HepG2 (cell line): ENCODE measurements at regions not wholly inside any gene's neighbourhood (a gene's known extent, or its start where the extent isn't known, plus 50 kb on each side); places are given as distances from the start of the nearest gene placed in this dataset.

Source experiments
- EP300 ChIP-seq, 3 experiments: sonication (generic) in 1 of 3; formaldehyde crosslinking in 1 of 3; IDR thresholded peaks; 2 replicates each; pipeline versions ENCODE4 v1.5.1 to v1.6.1; 2011 to 2020; ENCODE audit warnings: low read depth in 2 of 3, low read length in 2 of 3, borderline replicate concordance in 1 of 3, improper control_type of control experiment in 1 of 3, mild to moderate bottlenecking in 1 of 3, missing genetic modification reagents in 1 of 3, moderate library complexity in 1 of 3
- JUN ChIP-seq: sonication (generic); formaldehyde crosslinking; IDR thresholded peaks from 2 replicates; pipeline ENCODE4 v1.4.0; 2020; ENCODE audit warnings: mild to moderate bottlenecking, missing genetic modification reagents
- KDM5A ChIP-seq: fragments of 200-600 bp; sonication (generic); IDR thresholded peaks from 2 replicates; pipeline ENCODE4 v1.7.0; 2018; ENCODE audit warnings: antibody characterized with exemption, mild to moderate bottlenecking, low read length, borderline replicate concordance
- NR2F2 ChIP-seq: IDR thresholded peaks from 2 replicates; pipeline ENCODE4 v1.6.1; 2012; ENCODE audit warnings: low read depth, inconsistent platforms, borderline replicate concordance
- POLR2A ChIP-seq, 2 experiments: IDR thresholded peaks; 2 replicates each; pipeline ENCODE4 v1.6.1; 2011; ENCODE audit warnings: low read depth in 2 of 2, low read length in 2 of 2, mild to moderate bottlenecking in 1 of 2, moderate library complexity in 1 of 2; ENCODE audit not compliant: insufficient read depth in 1 of 2
- POLR2AphosphoS5 ChIP-seq: IDR thresholded peaks from 2 replicates; pipeline ENCODE4 v1.6.1; 2012; ENCODE audit warnings: low read depth, low read length
- PRDM10 ChIP-seq: sonication (generic); formaldehyde crosslinking; IDR thresholded peaks from 2 replicates; pipeline ENCODE4 v1.4.0; 2020; ENCODE audit warnings: low read depth, missing genetic modification reagents
- SP2 ChIP-seq: sonication (generic); formaldehyde crosslinking; IDR thresholded peaks from 2 replicates; pipeline ENCODE4 v1.5.1; 2020; ENCODE audit warnings: mild to moderate bottlenecking, missing genetic modification reagents
- ZBTB43 ChIP-seq: sonication (generic); formaldehyde crosslinking; conservative IDR thresholded peaks from 2 replicates; pipeline ENCODE4 v1.4.0; 2020; ENCODE audit warnings: missing genetic modification reagents
- ZNF263 ChIP-seq: sonication (generic); formaldehyde crosslinking; IDR thresholded peaks from 2 replicates; pipeline ENCODE4 v1.4.0; 2020; ENCODE audit warnings: missing genetic modification reagents
- TF ChIP-seq, protein P1 (sequence below): sonication (generic); formaldehyde crosslinking; IDR thresholded peaks from 2 replicates; pipeline ENCODE4 v1.5.0; 2020; ENCODE audit warnings: mild to moderate bottlenecking, missing genetic modification reagents, moderate library complexity
- TF ChIP-seq, protein P2 (sequence below): sonication (generic); formaldehyde crosslinking; IDR thresholded peaks from 2 replicates; pipeline ENCODE4 v1.4.0; 2020; ENCODE audit warnings: missing genetic modification reagents
- TF ChIP-seq, protein P3 (sequence below): sonication (generic); formaldehyde crosslinking; IDR thresholded peaks from 2 replicates; pipeline ENCODE4 v1.4.0; 2020; ENCODE audit warnings: mild to moderate bottlenecking, missing genetic modification reagents

GRCh38 chr2:61597300-61598289 is 59.4 kb upstream of the XPO1 start:
- TF ChIP-seq, protein P1, sequence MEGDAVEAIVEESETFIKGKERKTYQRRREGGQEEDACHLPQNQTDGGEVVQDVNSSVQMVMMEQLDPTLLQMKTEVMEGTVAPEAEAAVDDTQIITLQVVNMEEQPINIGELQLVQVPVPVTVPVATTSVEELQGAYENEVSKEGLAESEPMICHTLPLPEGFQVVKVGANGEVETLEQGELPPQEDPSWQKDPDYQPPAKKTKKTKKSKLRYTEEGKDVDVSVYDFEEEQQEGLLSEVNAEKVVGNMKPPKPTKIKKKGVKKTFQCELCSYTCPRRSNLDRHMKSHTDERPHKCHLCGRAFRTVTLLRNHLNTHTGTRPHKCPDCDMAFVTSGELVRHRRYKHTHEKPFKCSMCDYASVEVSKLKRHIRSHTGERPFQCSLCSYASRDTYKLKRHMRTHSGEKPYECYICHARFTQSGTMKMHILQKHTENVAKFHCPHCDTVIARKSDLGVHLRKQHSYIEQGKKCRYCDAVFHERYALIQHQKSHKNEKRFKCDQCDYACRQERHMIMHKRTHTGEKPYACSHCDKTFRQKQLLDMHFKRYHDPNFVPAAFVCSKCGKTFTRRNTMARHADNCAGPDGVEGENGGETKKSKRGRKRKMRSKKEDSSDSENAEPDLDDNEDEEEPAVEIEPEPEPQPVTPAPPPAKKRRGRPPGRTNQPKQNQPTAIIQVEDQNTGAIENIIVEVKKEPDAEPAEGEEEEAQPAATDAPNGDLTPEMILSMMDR, result no peak
- TF ChIP-seq PRDM10 (CRISPR knock-in tag), result no peak
- no peak for TF ChIP-seq ZBTB43 (CRISPR knock-in tag)
- no peak for TF ChIP-seq JUN (CRISPR knock-in tag)
- TF ChIP-seq POLR2A (IDR thresholded peaks at IDR 0.05; ENCODE audit: insufficient read depth in 1 of 2, low read depth in 2 of 2, low read length in 2 of 2), result no peak
- TF ChIP-seq KDM5A, result no peak
- no peak for TF ChIP-seq SP2 (CRISPR knock-in tag)
- no peak for TF ChIP-seq ZNF263 (CRISPR knock-in tag)
- TF ChIP-seq, protein P2, sequence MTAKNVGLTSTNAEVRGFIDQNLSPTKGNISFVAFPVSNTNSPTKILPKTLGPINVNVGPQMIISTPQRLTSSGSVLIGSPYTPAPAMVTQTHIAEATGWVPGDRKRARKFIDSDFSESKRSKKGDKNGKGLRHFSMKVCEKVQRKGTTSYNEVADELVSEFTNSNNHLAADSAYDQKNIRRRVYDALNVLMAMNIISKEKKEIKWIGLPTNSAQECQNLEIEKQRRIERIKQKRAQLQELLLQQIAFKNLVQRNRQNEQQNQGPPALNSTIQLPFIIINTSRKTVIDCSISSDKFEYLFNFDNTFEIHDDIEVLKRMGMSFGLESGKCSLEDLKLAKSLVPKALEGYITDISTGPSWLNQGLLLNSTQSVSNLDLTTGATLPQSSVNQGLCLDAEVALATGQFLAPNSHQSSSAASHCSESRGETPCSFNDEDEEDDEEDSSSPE (CRISPR knock-in tag), result no peak
- no peak for TF ChIP-seq NR2F2
- no peak for TF ChIP-seq POLR2AphosphoS5
- TF ChIP-seq, protein P3, sequence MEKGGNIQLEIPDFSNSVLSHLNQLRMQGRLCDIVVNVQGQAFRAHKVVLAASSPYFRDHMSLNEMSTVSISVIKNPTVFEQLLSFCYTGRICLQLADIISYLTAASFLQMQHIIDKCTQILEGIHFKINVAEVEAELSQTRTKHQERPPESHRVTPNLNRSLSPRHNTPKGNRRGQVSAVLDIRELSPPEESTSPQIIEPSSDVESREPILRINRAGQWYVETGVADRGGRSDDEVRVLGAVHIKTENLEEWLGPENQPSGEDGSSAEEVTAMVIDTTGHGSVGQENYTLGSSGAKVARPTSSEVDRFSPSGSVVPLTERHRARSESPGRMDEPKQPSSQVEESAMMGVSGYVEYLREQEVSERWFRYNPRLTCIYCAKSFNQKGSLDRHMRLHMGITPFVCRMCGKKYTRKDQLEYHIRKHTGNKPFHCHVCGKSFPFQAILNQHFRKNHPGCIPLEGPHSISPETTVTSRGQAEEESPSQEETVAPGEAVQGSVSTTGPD (CRISPR knock-in tag), result no peak
- TF ChIP-seq EP300 (IDR thresholded peaks at IDR 0.05; ENCODE audit: low read depth in 2 of 2, low read length in 2 of 2), result no peak
- TF ChIP-seq EP300 (CRISPR knock-in tag; IDR thresholded peaks at IDR 0.05; ENCODE audit: borderline replicate concordance), result no peak
